Endodermal cell (in vitro differentiated cells): ENCODE measurements at regions not wholly inside any gene's neighbourhood (a gene's known extent, or its start where the extent isn't known, plus 50 kb on each side); places are given as distances from the start of the nearest gene placed in this dataset.

Experiments
- DNase-seq: peaks from one replicate; pipeline ENCODE4 v3.0.0-alpha.2; 2017
- H3K27ac ChIP-seq: 2 replicates; pipeline ENCODE4 v1.5.1; 2013; ENCODE audit warnings: mild to moderate bottlenecking, low read depth, low read length, moderate library complexity
- H3K27me3 ChIP-seq: 2 replicates; pipeline ENCODE4 v1.6.1; 2013; ENCODE audit warnings: mild to moderate bottlenecking, low read length, moderate library complexity; ENCODE audit not compliant: insufficient read depth, control insufficient read depth, poor library complexity, severe bottlenecking
- H3K36me3 ChIP-seq: 2 replicates; pipeline ENCODE4 v1.7.0; 2013; ENCODE audit warnings: mild to moderate bottlenecking, low read length, moderate library complexity; ENCODE audit not compliant: control insufficient read depth, insufficient read depth
- H3K4me1 ChIP-seq: one replicate; pipeline ENCODE4 v1.7.0; 2013; ENCODE audit warnings: low read length; ENCODE audit not compliant: control insufficient read depth, insufficient read depth
- H3K4me3 ChIP-seq: 2 replicates; pipeline ENCODE4 v1.5.1; 2013; ENCODE audit warnings: mild to moderate bottlenecking, low read length, moderate library complexity
- H3K9ac ChIP-seq: 2 replicates; pipeline ENCODE4 v1.6.1; 2013; ENCODE audit warnings: mild to moderate bottlenecking, low read length, moderate library complexity; ENCODE audit not compliant: poor library complexity, severe bottlenecking; ENCODE audit errors: extremely low read depth
- H3K9me3 ChIP-seq: 2 replicates; pipeline ENCODE4 v1.6.1; 2013; ENCODE audit warnings: mild to moderate bottlenecking, low read length, moderate library complexity; ENCODE audit not compliant: control insufficient read depth
- H3K27ac Mint-ChIP-seq: 2 replicates; pipeline ENCODE4 v1.8.0; 2020; ENCODE audit warnings: mixed read lengths
- H3K27me3 Mint-ChIP-seq: 2 replicates; pipeline ENCODE4 v1.8.0; 2021; ENCODE audit warnings: mild to moderate bottlenecking, mixed read lengths; ENCODE audit not compliant: insufficient read depth
- H3K36me3 Mint-ChIP-seq: 2 replicates; pipeline ENCODE4 v1.8.0; 2020; ENCODE audit warnings: low read depth, mixed read lengths
- H3K4me1 Mint-ChIP-seq: 2 replicates; pipeline ENCODE4 v1.8.0; 2020; ENCODE audit warnings: mixed read lengths
- H3K4me3 Mint-ChIP-seq: 2 replicates; pipeline ENCODE4 v1.8.0; 2020; ENCODE audit warnings: mild to moderate bottlenecking, moderate library complexity, mixed read lengths
- H3K9me3 Mint-ChIP-seq: 2 replicates; pipeline ENCODE4 v1.8.0; 2020; ENCODE audit warnings: mild to moderate bottlenecking, mixed read lengths
- WGBS, 2 experiments: methylation state at CpG; one replicate each; pipeline versions ENCODE4 v1.1.5 to v1.1.7; 2013; ENCODE audit warnings: missing lambda C conversion rate in 2 of 2, mixed read lengths in 1 of 2; ENCODE audit not compliant: insufficient coverage in 1 of 2, insufficient read length in 1 of 2; 5-methylcytosine and 5-hydroxymethylcytosine counted together
- TF ChIP-seq, protein P1 (sequence below): fragments of 200-600 bp; sonication (generic); conservative IDR thresholded peaks from 2 replicates; pipeline ENCODE4 v1.5.0; 2021; ENCODE audit warnings: antibody characterized with exemption, mild to moderate bottlenecking

DNA sequence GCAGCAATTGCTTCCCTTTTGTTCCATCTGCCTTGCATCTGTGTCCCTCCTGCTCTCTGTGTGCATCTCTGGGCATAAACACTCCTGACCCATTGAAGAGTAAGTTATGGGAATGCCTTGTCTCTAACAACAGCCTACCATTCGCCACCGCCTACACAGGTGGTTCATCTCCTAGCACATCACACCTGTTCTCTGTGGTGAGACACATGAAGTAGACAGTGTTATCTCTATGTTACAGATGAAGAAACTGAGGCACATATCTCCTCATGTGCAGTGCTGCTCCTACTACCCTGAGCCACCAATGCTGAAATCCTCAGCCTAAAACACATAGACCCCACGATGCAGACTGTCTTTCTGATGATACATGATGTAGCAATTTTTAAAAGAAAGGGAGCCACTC lies 77.6 kb downstream of the PITPNM2 start:
- Histone ChIP-seq H3K9me3 (no peaks in the 10 kb centered on the region), H3K36me3 (no peaks in the 10 kb centered on the region), H3K9ac (no peak overlapping the region), H3K27ac (no peak overlapping the region), H3K27me3 (no peaks in the 10 kb centered on the region), H3K4me3 (no peak overlapping the region), H3K4me1 (peaks cover 8% of the 10 kb centered on the region)
- no peaks in the 10 kb centered on the region for H3K36me3 Mint-ChIP-seq
- no peak overlapping the region for H3K4me3 Mint-ChIP-seq
- peaks cover 28% of the 10 kb centered on the region for H3K4me1 Mint-ChIP-seq
- TF ChIP-seq, protein P1, sequence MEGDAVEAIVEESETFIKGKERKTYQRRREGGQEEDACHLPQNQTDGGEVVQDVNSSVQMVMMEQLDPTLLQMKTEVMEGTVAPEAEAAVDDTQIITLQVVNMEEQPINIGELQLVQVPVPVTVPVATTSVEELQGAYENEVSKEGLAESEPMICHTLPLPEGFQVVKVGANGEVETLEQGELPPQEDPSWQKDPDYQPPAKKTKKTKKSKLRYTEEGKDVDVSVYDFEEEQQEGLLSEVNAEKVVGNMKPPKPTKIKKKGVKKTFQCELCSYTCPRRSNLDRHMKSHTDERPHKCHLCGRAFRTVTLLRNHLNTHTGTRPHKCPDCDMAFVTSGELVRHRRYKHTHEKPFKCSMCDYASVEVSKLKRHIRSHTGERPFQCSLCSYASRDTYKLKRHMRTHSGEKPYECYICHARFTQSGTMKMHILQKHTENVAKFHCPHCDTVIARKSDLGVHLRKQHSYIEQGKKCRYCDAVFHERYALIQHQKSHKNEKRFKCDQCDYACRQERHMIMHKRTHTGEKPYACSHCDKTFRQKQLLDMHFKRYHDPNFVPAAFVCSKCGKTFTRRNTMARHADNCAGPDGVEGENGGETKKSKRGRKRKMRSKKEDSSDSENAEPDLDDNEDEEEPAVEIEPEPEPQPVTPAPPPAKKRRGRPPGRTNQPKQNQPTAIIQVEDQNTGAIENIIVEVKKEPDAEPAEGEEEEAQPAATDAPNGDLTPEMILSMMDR = no peak
- 90 to 100% methylated on average over 3 of the region's 3 CpGs for WGBS, 2 experiments
- DNase-seq = no peak
- no peaks in the 10 kb centered on the region for H3K27me3 Mint-ChIP-seq
- H3K27ac Mint-ChIP-seq = no peak overlapping the region
- H3K9me3 Mint-ChIP-seq = no peaks in the 10 kb centered on the region

DNA sequence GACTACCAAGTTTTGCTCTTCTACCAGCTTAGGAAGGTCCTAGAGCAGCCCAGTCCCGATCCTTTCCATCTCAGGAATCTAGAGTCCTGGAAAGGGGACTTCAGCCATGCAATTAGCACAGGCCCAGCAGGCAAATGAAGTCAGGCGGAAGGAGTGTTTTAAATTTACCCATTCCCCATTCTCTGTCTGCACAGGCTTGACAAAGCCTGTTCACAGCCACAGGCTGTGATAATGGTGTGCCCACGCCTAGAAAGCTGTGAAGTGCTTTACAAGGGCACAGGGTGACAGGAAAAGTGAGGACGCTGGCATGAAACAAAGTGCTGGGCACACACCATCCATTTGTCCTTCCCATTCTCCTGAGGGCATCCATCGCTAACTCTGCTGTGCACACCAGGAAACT lies 79.0 kb downstream of the PITPNM2 start:
- peaks cover 8% of the 10 kb centered on the region for H3K4me1 ChIP-seq
- H3K27ac ChIP-seq = no peak overlapping the region
- WGBS, 2 experiments = 89 to 93% methylated on average over 5 of the region's 5 CpGs
- no peak overlapping the region for H3K4me3 ChIP-seq
- DNase-seq = no peak
- no peak overlapping the region for H3K4me3 Mint-ChIP-seq
- H3K27me3 Mint-ChIP-seq = no peaks in the 10 kb centered on the region
- no peak overlapping the region for H3K27ac Mint-ChIP-seq
- H3K9ac ChIP-seq = no peak overlapping the region
- no peaks in the 10 kb centered on the region for H3K36me3 Mint-ChIP-seq
- no peaks in the 10 kb centered on the region for H3K27me3 ChIP-seq
- no peaks in the 10 kb centered on the region for H3K9me3 ChIP-seq
- H3K9me3 Mint-ChIP-seq = no peaks in the 10 kb centered on the region
- TF ChIP-seq, protein P1 = no peak
- H3K36me3 ChIP-seq = no peaks in the 10 kb centered on the region
- peaks cover 25% of the 10 kb centered on the region for H3K4me1 Mint-ChIP-seq

DNA sequence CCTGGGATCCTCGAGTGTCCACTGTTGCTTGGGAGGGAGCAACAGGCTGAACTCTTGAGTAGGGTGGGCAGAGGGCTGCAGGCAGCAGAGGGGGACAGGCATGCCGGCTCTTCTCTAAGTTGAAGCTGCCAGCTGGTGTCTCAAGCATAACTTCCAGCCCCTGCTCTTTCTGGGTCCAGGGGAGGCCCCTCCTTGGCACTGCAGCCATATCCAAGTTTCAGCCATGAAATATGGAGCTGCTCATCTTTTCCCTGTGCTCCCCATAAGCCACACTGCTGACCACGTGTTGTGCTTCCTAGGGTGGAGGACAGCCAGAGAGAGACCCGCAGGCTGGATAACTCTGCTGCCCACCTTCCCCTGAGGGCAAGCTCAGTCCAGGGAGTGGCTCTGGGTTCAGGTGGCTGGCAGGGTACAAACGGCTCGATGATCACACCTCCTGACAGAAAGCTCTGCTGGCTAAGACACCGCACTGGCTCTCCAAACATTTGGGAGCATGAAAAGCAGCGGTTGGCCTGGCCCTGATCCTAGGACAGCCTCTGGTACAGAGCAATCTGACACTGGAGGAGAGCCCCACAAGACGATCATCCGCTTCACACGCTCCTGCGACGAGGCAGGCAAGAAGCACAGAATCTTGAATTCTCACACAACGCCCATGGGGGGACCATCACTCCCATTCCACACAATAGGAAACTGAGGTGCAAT lies 79.6 kb downstream of the PITPNM2 start:
- H3K4me1 Mint-ChIP-seq = peaks cover 19% of the 10 kb centered on the region
- TF ChIP-seq, protein P1 = no peak
- H3K4me1 ChIP-seq = peaks cover 8% of the 10 kb centered on the region

More for the DNA sequence above, 79.6 kb downstream of the PITPNM2 start:
- DNase-seq = no peak
- no peak overlapping the region for H3K27ac ChIP-seq
- H3K4me3 ChIP-seq = no peak overlapping the region
- H3K27me3 ChIP-seq = no peaks in the 10 kb centered on the region
- no peaks in the 10 kb centered on the region for H3K36me3 ChIP-seq
- no peaks in the 10 kb centered on the region for H3K36me3 Mint-ChIP-seq
- no peaks in the 10 kb centered on the region for H3K9me3 ChIP-seq
- H3K27me3 Mint-ChIP-seq = no peaks in the 10 kb centered on the region
- no peaks in the 10 kb centered on the region for H3K9me3 Mint-ChIP-seq
- no peak overlapping the region for H3K27ac Mint-ChIP-seq
- no peak overlapping the region for H3K9ac ChIP-seq
- no peak overlapping the region for H3K4me3 Mint-ChIP-seq
- 90 to 93% methylated on average over 12 to 14 of the region's 14 CpGs for WGBS, 2 experiments
